ENCODE measurements at regions not wholly inside any gene's neighbourhood (a gene's known extent, or its start where the extent isn't known, plus 50 kb on each side); places are given as distances from the start of the nearest gene placed in this dataset.

DNA sequence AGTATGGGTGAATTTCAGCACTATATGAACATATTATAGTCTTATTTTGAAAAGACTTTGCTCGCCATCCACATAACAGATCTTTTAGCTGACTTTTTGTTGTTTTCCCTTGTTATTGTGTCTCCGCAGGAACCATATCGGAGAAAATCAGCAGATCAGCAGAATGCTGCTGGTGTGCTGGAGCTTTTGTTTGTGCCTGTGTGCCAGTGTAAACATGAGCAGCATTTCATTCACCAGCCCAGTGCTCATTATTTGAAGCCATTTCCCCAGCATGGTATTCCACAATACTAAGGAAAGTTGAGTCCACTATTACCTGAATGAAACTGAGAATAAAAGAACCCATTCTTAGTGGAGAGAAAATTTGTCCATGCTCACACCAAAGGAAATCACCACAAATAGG lies 261.8 kb upstream of the ARX start:
- TF ChIP-seq ZNF384 (IDR thresholded peaks at IDR 0.05) (no peak), FOXM1 (IDR thresholded peaks at IDR 0.05; ENCODE audit: borderline replicate concordance) (no peak), HDGF (IDR thresholded peaks at IDR 0.05; ENCODE audit: borderline replicate concordance) (no peak), BHLHE40 (IDR thresholded peaks at IDR 0.05; ENCODE audit: borderline replicate concordance) (no peak), SP1 (IDR thresholded peaks at IDR 0.05) (no peak), TARDBP (IDR thresholded peaks at IDR 0.05) (no peak)

Measured in HEK293T (cell line).